ENCODE measurements at regions not wholly inside any gene's neighbourhood (a gene's known extent, or its start where the extent isn't known, plus 50 kb on each side); places are given as distances from the start of the nearest gene placed in this dataset.

GRCh38 chr13:30105381-30105780, 202.0 kb downstream of the KATNAL1 start:
- no peak for DNase-seq

GRCh38 chr13:30103161-30103840, 204.1 kb downstream of the KATNAL1 start:
- peak; percentile 59 to 66 for DNase-seq

- DNase-seq: no peak
These were observed 207.1 kb downstream of the KATNAL1 start for GRCh38 chr13:30100226-30100625.

- DNase-seq: no peak
These were observed 209.7 kb downstream of the KATNAL1 start for GRCh38 chr13:30097701-30098100.

GRCh38 chr13:30097089-30097488, 210.3 kb downstream of the KATNAL1 start:
- DNase-seq: no peak

GRCh38 chr13:30094015-30094414, 213.3 kb downstream of the KATNAL1 start:
- DNase-seq: no peak

- no peak for DNase-seq
These were observed 214.1 kb downstream of the KATNAL1 start for GRCh38 chr13:30093236-30093635.

GRCh38 chr13:30091691-30092090, 215.7 kb downstream of the KATNAL1 start:
- DNase-seq: no peak

GRCh38 chr13:30091035-30091434, 216.3 kb downstream of the KATNAL1 start:
- no peak for DNase-seq

GRCh38 chr13:30088312-30088855, 219.0 kb downstream of the KATNAL1 start:
- DNase-seq: peak; percentile 36 to 52

- no peak for DNase-seq
These were observed 222.3 kb downstream of the KATNAL1 start for GRCh38 chr13:30085087-30085486.

- no peak for DNase-seq
These were observed 225.0 kb downstream of the KATNAL1 start for GRCh38 chr13:30082391-30082790.

- DNase-seq: no peak
These were observed 226.0 kb downstream of the KATNAL1 start for GRCh38 chr13:30081331-30081730.

- DNase-seq: no peak
These were observed 227.8 kb downstream of the KATNAL1 start for GRCh38 chr13:30079501-30079900.

GRCh38 chr13:30078059-30078458, 227.6 kb upstream of the UBL3 start:
- no peak for DNase-seq

- DNase-seq: no peak
These were observed 226.9 kb upstream of the UBL3 start for GRCh38 chr13:30077240-30077735.

GRCh38 chr13:30074955-30075614, 224.7 kb upstream of the UBL3 start:
- no peak for DNase-seq

GRCh38 chr13:30074431-30074830, 224.0 kb upstream of the UBL3 start:
- DNase-seq: no peak

- no peak for DNase-seq
These were observed 222.4 kb upstream of the UBL3 start for GRCh38 chr13:30072818-30073186.

- DNase-seq: no peak
These were observed 221.8 kb upstream of the UBL3 start for GRCh38 chr13:30071969-30072817.

GRCh38 chr13:30065181-30065580, 214.8 kb upstream of the UBL3 start:
- DNase-seq: no peak

- DNase-seq: no peak
These were observed 213.5 kb upstream of the UBL3 start for GRCh38 chr13:30063892-30064291.

GRCh38 chr13:30061217-30061616, 210.8 kb upstream of the UBL3 start:
- DNase-seq: no peak

Data from AML-193 (cell line).